ENCODE measurements at regions not wholly inside any gene's neighbourhood (a gene's known extent, or its start where the extent isn't known, plus 50 kb on each side); places are given as distances from the start of the nearest gene placed in this dataset.

DNA sequence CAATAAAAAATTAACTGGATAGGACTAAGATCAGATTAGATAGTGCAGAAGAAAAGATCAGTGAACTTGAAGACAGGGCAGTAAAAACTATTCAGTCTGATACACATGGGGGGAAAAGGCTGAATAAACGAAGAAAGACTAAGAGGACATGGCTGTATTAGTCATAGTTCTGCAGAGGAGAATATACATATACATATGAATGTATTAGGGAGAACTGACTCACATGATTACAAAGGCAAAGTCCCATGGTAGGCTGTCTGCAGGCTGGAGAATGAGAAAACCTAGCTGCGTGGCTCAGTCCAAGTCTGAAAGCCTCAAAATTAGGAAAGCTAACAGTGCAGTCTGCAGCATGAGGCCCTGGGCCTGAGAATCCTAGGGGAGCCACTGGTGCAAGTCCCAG, 98.2 kb upstream of the GNAO1 start:
- Histone ChIP-seq H3K27ac (no peak overlapping the region), H3K4me1 (no peaks in the 10 kb centered on the region), H3K36me3 (no peaks in the 10 kb centered on the region), H3K4me3 (no peak overlapping the region), H3K27me3 (no peaks in the 10 kb centered on the region), H3K9me3 (no peaks in the 10 kb centered on the region)
- intact Hi-C loops (cut with DNase I): no loop called here
- no peak for TF ChIP-seq CTCF (IDR thresholded peaks at IDR 0.05)
- no peak for DNase-seq (ENCODE audit: low spot score in 2 of 2)

DNA sequence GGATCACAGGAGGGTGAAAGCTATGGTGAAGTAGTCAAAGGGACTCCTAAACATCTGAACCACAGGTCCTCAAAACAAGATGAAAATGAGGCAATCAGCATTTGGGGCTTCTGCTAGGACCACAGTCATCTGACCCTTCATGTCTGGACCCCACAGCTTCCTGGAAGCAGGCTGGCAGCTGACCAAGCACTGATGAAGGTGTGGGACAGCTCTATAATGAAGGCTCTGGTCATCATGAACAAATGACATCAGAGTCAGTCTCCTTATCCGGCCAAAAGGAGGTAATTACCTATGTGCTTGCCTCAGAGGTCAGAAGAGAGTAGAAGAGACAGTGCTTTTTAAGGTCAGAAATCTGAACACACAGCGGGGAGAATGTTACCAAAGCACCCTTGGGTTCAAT, 101.2 kb upstream of the GNAO1 start:
- intact Hi-C loops (cut with DNase I): no loop called here
- H3K27ac ChIP-seq: no peak overlapping the region
- no peak for DNase-seq (ENCODE audit: low spot score in 2 of 2)
- no peak for TF ChIP-seq CTCF (IDR thresholded peaks at IDR 0.05)
- no peaks in the 10 kb centered on the region for H3K4me1 ChIP-seq
- H3K27me3 ChIP-seq: no peaks in the 10 kb centered on the region
- H3K4me3 ChIP-seq: no peak overlapping the region
- H3K36me3 ChIP-seq: no peaks in the 10 kb centered on the region
- H3K9me3 ChIP-seq: no peaks in the 10 kb centered on the region

DNA sequence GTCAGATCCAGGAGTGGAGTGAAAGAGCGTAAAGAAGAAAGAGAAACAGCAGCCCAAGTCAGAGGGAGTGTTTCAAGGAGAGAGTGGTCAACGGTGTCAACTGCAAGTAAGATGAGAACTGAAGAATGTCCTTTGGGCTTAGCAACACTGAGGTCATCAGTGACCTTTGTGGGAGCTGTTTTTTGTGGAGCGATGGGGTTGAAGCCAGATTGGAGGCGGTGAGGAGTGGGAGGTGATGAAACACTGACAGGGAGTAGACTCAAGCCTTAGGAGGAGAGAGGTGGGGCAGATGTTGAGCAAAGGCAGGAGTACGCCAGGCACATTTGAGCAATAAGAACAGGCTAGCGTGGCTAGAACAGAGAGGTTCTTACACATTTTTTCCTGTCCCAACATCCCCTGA, 103.7 kb upstream of the GNAO1 start:
- H3K36me3 ChIP-seq: no peaks in the 10 kb centered on the region
- no peaks in the 10 kb centered on the region for H3K9me3 ChIP-seq
- DNase-seq (ENCODE audit: low spot score in 2 of 2): no peak
- TF ChIP-seq CTCF (IDR thresholded peaks at IDR 0.05): no peak
- no peak overlapping the region for H3K4me3 ChIP-seq
- no peak overlapping the region for H3K27ac ChIP-seq
- H3K27me3 ChIP-seq: no peaks in the 10 kb centered on the region
- intact Hi-C loops (cut with DNase I): no loop called here
- no peaks in the 10 kb centered on the region for H3K4me1 ChIP-seq

GRCh38 chr16:56081371-56081770, 109.9 kb upstream of the GNAO1 start:
- intact Hi-C loops (cut with DNase I): no loop called here
- no peaks in the 10 kb centered on the region for H3K27me3 ChIP-seq
- H3K4me1 ChIP-seq: no peaks in the 10 kb centered on the region
- H3K27ac ChIP-seq: no peak overlapping the region
- no peaks in the 10 kb centered on the region for H3K36me3 ChIP-seq
- DNase-seq (ENCODE audit: low spot score in 2 of 2): no peak
- no peaks in the 10 kb centered on the region for H3K9me3 ChIP-seq
- TF ChIP-seq CTCF (IDR thresholded peaks at IDR 0.05): no peak
- no peak overlapping the region for H3K4me3 ChIP-seq

DNA sequence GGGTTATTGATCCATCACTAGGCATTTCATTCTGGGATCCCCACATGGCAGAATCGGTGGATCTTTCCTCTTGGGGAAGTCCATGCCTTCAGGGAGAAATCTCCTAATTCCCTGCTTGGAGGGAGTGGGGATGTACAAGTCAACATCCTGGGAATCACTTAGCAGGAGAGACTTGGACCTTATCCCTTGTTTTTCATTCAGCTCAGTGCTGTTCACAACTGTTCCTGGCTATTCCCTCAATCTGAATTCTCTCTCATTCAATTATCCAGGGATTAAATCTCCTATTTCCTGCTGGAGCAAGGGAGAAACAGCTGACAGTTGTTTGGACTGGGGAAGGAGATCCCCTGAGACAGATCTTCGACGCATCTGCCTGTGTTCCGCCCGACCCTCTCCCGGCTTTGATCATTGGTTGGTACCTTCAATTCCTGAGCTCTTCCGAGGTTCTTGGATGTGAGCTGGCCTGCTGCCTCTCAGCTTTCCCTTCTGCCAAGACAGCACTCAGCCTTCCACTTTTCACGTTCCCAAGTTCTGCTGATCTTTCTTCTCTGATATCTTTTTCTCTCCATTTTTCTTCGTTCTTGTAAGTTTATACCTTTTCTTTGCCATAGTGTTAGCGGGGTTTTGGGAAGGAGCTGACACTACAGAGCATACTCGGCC, 115.4 kb upstream of the GNAO1 start:
- TF ChIP-seq CTCF (IDR thresholded peaks at IDR 0.05): no peak
- H3K27me3 ChIP-seq: no peaks in the 10 kb centered on the region
- H3K27ac ChIP-seq: no peak overlapping the region
- intact Hi-C loops (cut with DNase I): no loop called here
- DNase-seq (ENCODE audit: low spot score in 2 of 2): no peak
- no peaks in the 10 kb centered on the region for H3K9me3 ChIP-seq
- no peaks in the 10 kb centered on the region for H3K36me3 ChIP-seq
- no peaks in the 10 kb centered on the region for H3K4me1 ChIP-seq
- no peak overlapping the region for H3K4me3 ChIP-seq

GRCh38 chr16:56073508-56073907, 117.8 kb upstream of the GNAO1 start:
- H3K27me3 ChIP-seq: no peaks in the 10 kb centered on the region
- H3K4me1 ChIP-seq: no peaks in the 10 kb centered on the region
- no peaks in the 10 kb centered on the region for H3K36me3 ChIP-seq
- TF ChIP-seq CTCF (IDR thresholded peaks at IDR 0.05): no peak
- H3K27ac ChIP-seq: no peak overlapping the region
- intact Hi-C loops (cut with DNase I): no loop called here
- H3K4me3 ChIP-seq: no peak overlapping the region
- H3K9me3 ChIP-seq: no peaks in the 10 kb centered on the region
- DNase-seq (ENCODE audit: low spot score in 2 of 2): no peak

All from ascending aorta (tissue), 2 donors.